ENCODE measurements at regions not wholly inside any gene's neighbourhood (a gene's known extent, or its start where the extent isn't known, plus 50 kb on each side); places are given as distances from the start of the nearest gene placed in this dataset.
"Not testable (repeated sequence)": the region's sequence is repeated elsewhere in the genome, so short reads cannot be mapped to it uniquely, and the experiment has no call there.

DNA sequence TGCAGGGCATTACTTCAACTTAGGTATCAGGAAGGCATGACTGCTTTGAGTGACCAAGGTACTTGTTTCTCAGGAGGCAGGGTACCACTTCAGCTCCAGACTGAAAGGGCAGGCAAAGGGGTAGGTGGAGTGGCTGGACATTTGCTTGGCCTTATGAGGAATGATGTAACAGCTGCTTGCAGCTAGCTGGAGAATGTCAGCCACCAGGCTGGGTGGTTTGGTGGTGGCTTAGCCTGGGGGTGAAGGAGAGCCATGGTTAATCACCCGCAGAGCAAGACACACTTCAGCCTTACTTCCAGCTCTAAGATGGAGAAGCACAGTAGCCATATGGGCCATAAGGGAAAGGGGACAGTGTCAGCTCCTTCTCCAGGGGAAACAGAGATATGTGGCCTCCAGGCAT lies 146.1 kb downstream of the APIP start:
- intact Hi-C loops (cut with micrococcal nuclease), result no loop called here
- H3K36me3 Mint-ChIP-seq, result no peaks in the 10 kb centered on the region
- no peak overlapping the region for H3K4me3 Mint-ChIP-seq
- DNase-seq, result no peak
- Histone ChIP-seq H3K9me3 (replicated peaks in 1 of 2; ENCODE audit: control insufficient read depth in 1 of 2, insufficient read depth in 1 of 2, low read length in 2 of 2) (no peaks in the 10 kb centered on the region), H3K79me2 (ENCODE audit: insufficient read depth, low read length) (no peaks in the 10 kb centered on the region), H3K9ac (ENCODE audit: insufficient read depth, low read length, poor library complexity, severe bottlenecking) (no peak overlapping the region), H3K36me3 (replicated peaks in 1 of 2; ENCODE audit: control insufficient read depth in 1 of 2, insufficient read depth in 2 of 2, low read length in 2 of 2) (no peaks in the 10 kb centered on the region), H3K4me3 (replicated peaks in 1 of 3; ENCODE audit: low read depth in 2 of 3, low read length in 3 of 3) (no peak overlapping the region), H4K20me1 (ENCODE audit: insufficient read depth, low read length) (no peaks in the 10 kb centered on the region), H3K27me3 (ENCODE audit: control insufficient read depth in 2 of 2, insufficient read depth in 2 of 2, low read length in 2 of 2) (no peaks in the 10 kb centered on the region), H3K4me2 (replicated peaks; ENCODE audit: extremely low read depth, low read length, poor library complexity, severe bottlenecking) (no peak overlapping the region), H3K4me1 (ENCODE audit: control insufficient read depth in 1 of 2, insufficient read depth in 2 of 2, low read length in 2 of 2) (no peaks in the 10 kb centered on the region), H2AFZ (ENCODE audit: insufficient read depth, low read depth, low read length, poor library complexity, severe bottlenecking) (no peak overlapping the region), H3K27ac (ENCODE audit: low read depth in 1 of 2, low read length in 2 of 2) (no peak overlapping the region)
- no peaks in the 10 kb centered on the region for H3K4me1 Mint-ChIP-seq
- WGBS (ENCODE audit: insufficient coverage), result no CpG with 5 or more reads among the region's 1 CpG
- TF ChIP-seq, protein P1, sequence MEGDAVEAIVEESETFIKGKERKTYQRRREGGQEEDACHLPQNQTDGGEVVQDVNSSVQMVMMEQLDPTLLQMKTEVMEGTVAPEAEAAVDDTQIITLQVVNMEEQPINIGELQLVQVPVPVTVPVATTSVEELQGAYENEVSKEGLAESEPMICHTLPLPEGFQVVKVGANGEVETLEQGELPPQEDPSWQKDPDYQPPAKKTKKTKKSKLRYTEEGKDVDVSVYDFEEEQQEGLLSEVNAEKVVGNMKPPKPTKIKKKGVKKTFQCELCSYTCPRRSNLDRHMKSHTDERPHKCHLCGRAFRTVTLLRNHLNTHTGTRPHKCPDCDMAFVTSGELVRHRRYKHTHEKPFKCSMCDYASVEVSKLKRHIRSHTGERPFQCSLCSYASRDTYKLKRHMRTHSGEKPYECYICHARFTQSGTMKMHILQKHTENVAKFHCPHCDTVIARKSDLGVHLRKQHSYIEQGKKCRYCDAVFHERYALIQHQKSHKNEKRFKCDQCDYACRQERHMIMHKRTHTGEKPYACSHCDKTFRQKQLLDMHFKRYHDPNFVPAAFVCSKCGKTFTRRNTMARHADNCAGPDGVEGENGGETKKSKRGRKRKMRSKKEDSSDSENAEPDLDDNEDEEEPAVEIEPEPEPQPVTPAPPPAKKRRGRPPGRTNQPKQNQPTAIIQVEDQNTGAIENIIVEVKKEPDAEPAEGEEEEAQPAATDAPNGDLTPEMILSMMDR (IDR thresholded peaks at IDR 0.05), result no peak
- H3K27me3 Mint-ChIP-seq (ENCODE audit: low read depth in 3 of 3), result peaks cover 0 to 4% (median 3%) of the 10 kb centered on the region in 3 donors
- peaks cover 2 to 13% (median 6%) of the 10 kb centered on the region in 7 donors for H3K9me3 Mint-ChIP-seq
- no peak overlapping the region for H3K27ac Mint-ChIP-seq

DNA sequence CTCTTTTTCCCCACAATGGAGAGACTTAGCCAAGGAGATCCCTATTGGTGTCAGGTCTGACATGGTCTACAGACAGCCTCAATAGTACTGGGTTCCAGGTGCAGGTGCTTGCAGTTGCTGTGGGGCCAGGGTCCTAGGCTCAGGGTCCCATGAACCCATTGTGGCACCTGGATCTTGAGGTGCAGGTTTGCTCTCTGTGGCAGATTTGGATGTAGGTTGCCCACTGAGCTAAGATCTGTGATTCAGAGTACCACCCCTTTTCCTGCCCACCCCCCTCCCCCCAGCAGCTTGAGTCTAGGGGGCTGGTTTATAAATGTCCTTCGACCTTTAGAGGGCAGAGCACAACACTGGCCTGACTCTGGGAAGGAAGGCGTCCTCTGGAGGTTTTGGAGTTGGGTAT lies 147.0 kb downstream of the APIP start:
- H3K4me3 Mint-ChIP-seq, result no peak overlapping the region
- Histone ChIP-seq H3K36me3 (replicated peaks in 1 of 2; ENCODE audit: control insufficient read depth in 1 of 2, insufficient read depth in 2 of 2, low read length in 2 of 2) (no peaks in the 10 kb centered on the region), H3K27me3 (ENCODE audit: control insufficient read depth in 2 of 2, insufficient read depth in 2 of 2, low read length in 2 of 2) (no peaks in the 10 kb centered on the region), H2AFZ (ENCODE audit: insufficient read depth, low read depth, low read length, poor library complexity, severe bottlenecking) (no peak overlapping the region), H3K4me2 (replicated peaks; ENCODE audit: extremely low read depth, low read length, poor library complexity, severe bottlenecking) (no peak overlapping the region), H3K4me3 (replicated peaks in 1 of 3; ENCODE audit: low read depth in 2 of 3, low read length in 3 of 3) (no peak overlapping the region), H4K20me1 (ENCODE audit: insufficient read depth, low read length) (no peaks in the 10 kb centered on the region), H3K79me2 (ENCODE audit: insufficient read depth, low read length) (no peaks in the 10 kb centered on the region), H3K4me1 (ENCODE audit: control insufficient read depth in 1 of 2, insufficient read depth in 2 of 2, low read length in 2 of 2) (no peaks in the 10 kb centered on the region), H3K9me3 (replicated peaks in 1 of 2; ENCODE audit: control insufficient read depth in 1 of 2, insufficient read depth in 1 of 2, low read length in 2 of 2) (no peaks in the 10 kb centered on the region), H3K9ac (ENCODE audit: insufficient read depth, low read length, poor library complexity, severe bottlenecking) (no peak overlapping the region), H3K27ac (ENCODE audit: low read depth in 1 of 2, low read length in 2 of 2) (no peak overlapping the region)
- no peak for DNase-seq
- no peaks in the 10 kb centered on the region for H3K4me1 Mint-ChIP-seq
- intact Hi-C loops (cut with micrococcal nuclease), result no loop called here
- TF ChIP-seq, protein P1 (IDR thresholded peaks at IDR 0.05), result no peak
- no peak overlapping the region for H3K27ac Mint-ChIP-seq
- peaks cover 4 to 20% (median 13%) of the 10 kb centered on the region in 7 donors for H3K9me3 Mint-ChIP-seq
- no peaks in the 10 kb centered on the region for H3K36me3 Mint-ChIP-seq
- WGBS (ENCODE audit: insufficient coverage), result 95% methylated on average over 2 of the region's 2 CpGs
- peaks cover 0 to 4% (median 4%) of the 10 kb centered on the region in 3 donors for H3K27me3 Mint-ChIP-seq (ENCODE audit: low read depth in 3 of 3)

DNA sequence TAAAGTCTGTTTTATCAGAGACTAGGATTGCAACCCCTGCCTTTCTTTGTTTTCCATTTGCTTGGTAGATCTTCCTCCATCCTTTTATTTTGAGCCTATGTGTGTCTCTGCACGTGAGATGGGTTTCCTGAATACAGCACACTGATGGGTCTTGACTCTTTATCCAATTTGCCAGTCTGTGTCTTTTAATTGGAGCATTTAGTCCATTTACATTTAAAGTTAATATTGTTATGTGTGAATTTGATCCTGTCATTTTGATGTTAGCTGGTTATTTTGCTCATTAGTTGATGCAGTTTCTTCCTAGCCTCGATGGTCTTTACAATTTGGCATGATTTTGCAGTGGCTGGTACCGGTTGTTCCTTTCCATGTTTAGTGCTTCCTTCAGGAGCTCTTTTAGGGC lies 141.7 kb downstream of the EHF start:
- H3K36me3 Mint-ChIP-seq; H3K9me3 ChIP-seq (replicated peaks in 1 of 2; ENCODE audit: control insufficient read depth in 1 of 2, insufficient read depth in 1 of 2, low read length in 2 of 2); H2AFZ ChIP-seq (ENCODE audit: insufficient read depth, low read depth, low read length, poor library complexity, severe bottlenecking); H3K27ac ChIP-seq (ENCODE audit: low read depth in 1 of 2, low read length in 2 of 2); H4K20me1 ChIP-seq (ENCODE audit: insufficient read depth, low read length); H3K79me2 ChIP-seq (ENCODE audit: insufficient read depth, low read length); H3K4me3 ChIP-seq (replicated peaks in 1 of 3; ENCODE audit: low read depth in 2 of 3, low read length in 3 of 3); H3K4me1 ChIP-seq (ENCODE audit: control insufficient read depth in 1 of 2, insufficient read depth in 2 of 2, low read length in 2 of 2); H3K9ac ChIP-seq (ENCODE audit: insufficient read depth, low read length, poor library complexity, severe bottlenecking); DNase-seq; intact Hi-C loops (cut with micrococcal nuclease); H3K27me3 ChIP-seq (ENCODE audit: control insufficient read depth in 2 of 2, insufficient read depth in 2 of 2, low read length in 2 of 2); H3K4me2 ChIP-seq (replicated peaks; ENCODE audit: extremely low read depth, low read length, poor library complexity, severe bottlenecking); H3K4me3 Mint-ChIP-seq; H3K36me3 ChIP-seq (replicated peaks in 1 of 2; ENCODE audit: control insufficient read depth in 1 of 2, insufficient read depth in 2 of 2, low read length in 2 of 2); H3K4me1 Mint-ChIP-seq; H3K27me3 Mint-ChIP-seq (ENCODE audit: low read depth in 3 of 3); H3K27ac Mint-ChIP-seq: not testable (repeated sequence)
- no CpG with 5 or more reads among the region's 3 CpGs for WGBS (ENCODE audit: insufficient coverage)
- H3K9me3 Mint-ChIP-seq, result peaks cover 3 to 24% (median 13%) of the 10 kb centered on the region in 7 donors
